ENCODE measurements at regions not wholly inside any gene's neighbourhood (a gene's known extent, or its start where the extent isn't known, plus 50 kb on each side); places are given as distances from the start of the nearest gene placed in this dataset.
"Not testable (repeated sequence)": the region's sequence is repeated elsewhere in the genome, so short reads cannot be mapped to it uniquely, and the experiment has no call there.

- Histone ChIP-seq H3K27ac (replicated peaks) (no peak overlapping the region), H3K27me3 (ENCODE audit: insufficient read depth, poor library complexity, severe bottlenecking) (no peaks in the 10 kb centered on the region), H3K4me3 (replicated peaks; ENCODE audit: insufficient read depth, low read length) (no peak overlapping the region)
- no peak for DNase-seq (ENCODE audit: low read depth in 1 of 2, low spot score in 1 of 2)
- TF ChIP-seq SPI1 (IDR thresholded peaks at IDR 0.05; ENCODE audit: borderline replicate concordance, low read depth), result no peak
These were observed 80.0 kb downstream of the SHOX2 start for GRCh38 chr3:158026236-158026635.

GRCh38 chr3:158019897-158020296 is 86.3 kb downstream of the SHOX2 start:
- DNase-seq (ENCODE audit: low read depth in 1 of 2, low spot score in 1 of 2); H3K27me3 ChIP-seq (ENCODE audit: insufficient read depth, poor library complexity, severe bottlenecking); H3K27ac ChIP-seq (replicated peaks); H3K4me3 ChIP-seq (replicated peaks; ENCODE audit: insufficient read depth, low read length): not testable (repeated sequence)

- no peak for TF ChIP-seq POLR2AphosphoS5 (IDR thresholded peaks at IDR 0.05; ENCODE audit: low read depth)
- no peak for TF ChIP-seq SPI1 (IDR thresholded peaks at IDR 0.05; ENCODE audit: borderline replicate concordance, low read depth)
- TF ChIP-seq GABPA (IDR thresholded peaks at IDR 0.05; ENCODE audit: low read depth), result no peak
- TF ChIP-seq, protein P1, sequence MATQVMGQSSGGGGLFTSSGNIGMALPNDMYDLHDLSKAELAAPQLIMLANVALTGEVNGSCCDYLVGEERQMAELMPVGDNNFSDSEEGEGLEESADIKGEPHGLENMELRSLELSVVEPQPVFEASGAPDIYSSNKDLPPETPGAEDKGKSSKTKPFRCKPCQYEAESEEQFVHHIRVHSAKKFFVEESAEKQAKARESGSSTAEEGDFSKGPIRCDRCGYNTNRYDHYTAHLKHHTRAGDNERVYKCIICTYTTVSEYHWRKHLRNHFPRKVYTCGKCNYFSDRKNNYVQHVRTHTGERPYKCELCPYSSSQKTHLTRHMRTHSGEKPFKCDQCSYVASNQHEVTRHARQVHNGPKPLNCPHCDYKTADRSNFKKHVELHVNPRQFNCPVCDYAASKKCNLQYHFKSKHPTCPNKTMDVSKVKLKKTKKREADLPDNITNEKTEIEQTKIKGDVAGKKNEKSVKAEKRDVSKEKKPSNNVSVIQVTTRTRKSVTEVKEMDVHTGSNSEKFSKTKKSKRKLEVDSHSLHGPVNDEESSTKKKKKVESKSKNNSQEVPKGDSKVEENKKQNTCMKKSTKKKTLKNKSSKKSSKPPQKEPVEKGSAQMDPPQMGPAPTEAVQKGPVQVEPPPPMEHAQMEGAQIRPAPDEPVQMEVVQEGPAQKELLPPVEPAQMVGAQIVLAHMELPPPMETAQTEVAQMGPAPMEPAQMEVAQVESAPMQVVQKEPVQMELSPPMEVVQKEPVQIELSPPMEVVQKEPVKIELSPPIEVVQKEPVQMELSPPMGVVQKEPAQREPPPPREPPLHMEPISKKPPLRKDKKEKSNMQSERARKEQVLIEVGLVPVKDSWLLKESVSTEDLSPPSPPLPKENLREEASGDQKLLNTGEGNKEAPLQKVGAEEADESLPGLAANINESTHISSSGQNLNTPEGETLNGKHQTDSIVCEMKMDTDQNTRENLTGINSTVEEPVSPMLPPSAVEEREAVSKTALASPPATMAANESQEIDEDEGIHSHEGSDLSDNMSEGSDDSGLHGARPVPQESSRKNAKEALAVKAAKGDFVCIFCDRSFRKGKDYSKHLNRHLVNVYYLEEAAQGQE (IDR thresholded peaks at IDR 0.05; ENCODE audit: insufficient replicate concordance, low read depth), result no peak
- TF ChIP-seq CTCF (IDR thresholded peaks at IDR 0.05; ENCODE audit: insufficient read depth, low read length), result no peak
- no peak for DNase-seq (ENCODE audit: low read depth in 1 of 2, low spot score in 1 of 2)
- Histone ChIP-seq H3K27ac (replicated peaks) (no peak overlapping the region), H3K27me3 (ENCODE audit: insufficient read depth, poor library complexity, severe bottlenecking) (no peaks in the 10 kb centered on the region), H3K4me3 (replicated peaks; ENCODE audit: insufficient read depth, low read length) (no peak overlapping the region)
These were observed 87.8 kb downstream of the SHOX2 start for GRCh38 chr3:158018462-158018861.

DNA sequence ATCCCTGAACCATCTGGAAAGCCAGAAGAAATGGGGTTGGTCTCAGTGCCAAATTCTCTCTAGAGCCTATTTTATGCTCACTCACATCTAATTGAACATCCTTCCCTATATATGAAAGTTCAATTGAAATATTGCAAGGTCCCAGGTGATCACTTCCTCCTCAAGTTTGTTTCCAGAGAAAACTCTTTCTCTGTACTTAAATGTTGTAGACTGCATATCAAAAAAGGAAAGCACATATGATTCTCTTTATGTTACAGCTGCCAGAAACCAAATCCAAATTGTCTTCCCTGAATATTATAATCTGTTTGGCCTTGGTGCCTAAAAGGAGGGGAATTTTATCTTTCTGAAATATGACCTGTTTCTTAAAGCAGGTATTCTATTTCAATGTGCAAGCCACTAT is 93.3 kb downstream of the SHOX2 start:
- DNase-seq (ENCODE audit: low read depth in 1 of 2, low spot score in 1 of 2), result no peak
- H3K27me3 ChIP-seq (ENCODE audit: insufficient read depth, poor library complexity, severe bottlenecking), result no peaks in the 10 kb centered on the region
- no peak overlapping the region for H3K27ac ChIP-seq (replicated peaks)
- no peak overlapping the region for H3K4me3 ChIP-seq (replicated peaks; ENCODE audit: insufficient read depth, low read length)
- TF ChIP-seq, protein P1 (IDR thresholded peaks at IDR 0.05; ENCODE audit: insufficient replicate concordance, low read depth), result no peak
- TF ChIP-seq GABPA (IDR thresholded peaks at IDR 0.05; ENCODE audit: low read depth) (no peak), SPI1 (IDR thresholded peaks at IDR 0.05; ENCODE audit: borderline replicate concordance, low read depth) (no peak), CTCF (IDR thresholded peaks at IDR 0.05; ENCODE audit: insufficient read depth, low read length) (no peak), POLR2AphosphoS5 (IDR thresholded peaks at IDR 0.05; ENCODE audit: low read depth) (no peak)

DNA sequence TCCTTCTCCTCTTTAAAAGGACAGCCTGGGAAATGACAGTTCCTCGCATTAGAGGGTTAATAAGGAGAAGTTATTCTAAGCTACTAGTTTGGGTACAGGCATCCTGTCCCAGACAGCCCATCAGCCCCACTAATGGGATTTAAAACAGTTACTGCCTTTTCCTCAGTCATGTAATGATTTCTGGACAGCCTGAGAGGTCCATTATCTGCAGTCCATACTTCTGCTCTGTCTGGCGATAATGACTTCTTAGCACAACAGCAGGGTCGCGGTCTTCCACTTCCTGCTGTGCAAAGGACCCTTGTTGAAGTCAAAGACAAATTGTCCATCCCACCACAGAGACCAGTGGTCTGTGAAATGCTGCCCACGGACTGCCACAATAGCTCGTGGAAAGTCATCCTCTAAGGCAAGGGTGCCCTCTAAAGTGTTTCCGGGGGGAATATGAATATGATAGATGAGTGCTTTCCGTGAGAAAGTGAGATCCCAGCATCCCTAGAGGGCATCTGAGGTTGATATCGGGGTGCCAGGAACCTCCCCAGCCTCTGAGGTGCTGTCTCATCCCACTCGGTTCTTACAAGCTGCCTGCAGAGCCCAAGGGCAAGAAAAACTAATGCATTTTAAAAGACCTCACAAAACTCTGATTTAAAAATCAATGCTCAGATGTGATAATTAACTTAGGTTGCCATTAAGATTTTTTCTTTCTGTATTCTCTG is 100.7 kb downstream of the SHOX2 start:
- no peak for DNase-seq (ENCODE audit: low read depth in 1 of 2, low spot score in 1 of 2)
- H3K4me3 ChIP-seq (replicated peaks; ENCODE audit: insufficient read depth, low read length), result no peak overlapping the region
- TF ChIP-seq GABPA (IDR thresholded peaks at IDR 0.05; ENCODE audit: low read depth) (no peak), SPI1 (IDR thresholded peaks at IDR 0.05; ENCODE audit: borderline replicate concordance, low read depth) (no peak), CTCF (IDR thresholded peaks at IDR 0.05; ENCODE audit: insufficient read depth, low read length) (no peak), POLR2AphosphoS5 (IDR thresholded peaks at IDR 0.05; ENCODE audit: low read depth) (no peak)
- TF ChIP-seq, protein P1 (IDR thresholded peaks at IDR 0.05; ENCODE audit: insufficient replicate concordance, low read depth), result no peak
- no peaks in the 10 kb centered on the region for H3K27me3 ChIP-seq (ENCODE audit: insufficient read depth, poor library complexity, severe bottlenecking)
- no peak overlapping the region for H3K27ac ChIP-seq (replicated peaks)

Measured in HL-60 (cell line).